Small intestine (tissue), 7 donors: ENCODE measurements at regions not wholly inside any gene's neighbourhood (a gene's known extent, or its start where the extent isn't known, plus 50 kb on each side); places are given as distances from the start of the nearest gene placed in this dataset.

Experiments
- DNase-seq, 2 donors: peaks; one replicate each; pipeline versions ENCODE4 v3.0.0 to v3.0.0-alpha.2; 2013
- FAIRE-seq: peaks from 2 replicates; lab custom pipeline; 2012; peaks lifted over from hg19 to GRCh38; lab: Jason Lieb, UNC
- H3K27ac ChIP-seq, 3 donors: one replicate each; pipeline ENCODE4 v1.5.1; 2013; ENCODE audit warnings: low read length in 2 of 3, mild to moderate bottlenecking in 2 of 3, control low read depth in 1 of 3, inconsistent platforms in 1 of 3, low read depth in 1 of 3, moderate library complexity in 1 of 3
- H3K27me3 ChIP-seq, 3 donors: one replicate each; pipeline ENCODE4 v1.6.1; 2013; ENCODE audit warnings: low read length in 3 of 3, inconsistent platforms in 1 of 3; ENCODE audit not compliant: control insufficient read depth in 3 of 3, insufficient read depth in 3 of 3
- H3K36me3 ChIP-seq, 3 donors: one replicate each; pipeline ENCODE4 v1.6.1; 2013; ENCODE audit warnings: low read length in 3 of 3, inconsistent platforms in 1 of 3, low read depth in 1 of 3, mild to moderate bottlenecking in 1 of 3, moderate library complexity in 1 of 3; ENCODE audit not compliant: control insufficient read depth in 3 of 3, insufficient read depth in 2 of 3
- H3K4me1 ChIP-seq, 3 donors: one replicate each; pipeline ENCODE4 v1.6.1; 2013; ENCODE audit warnings: low read length in 2 of 3, inconsistent platforms in 1 of 3, low read depth in 1 of 3, mild to moderate bottlenecking in 1 of 3, moderate library complexity in 1 of 3; ENCODE audit not compliant: control insufficient read depth in 3 of 3, insufficient read depth in 2 of 3
- H3K4me3 ChIP-seq, 3 donors: one replicate each; pipeline ENCODE4 v1.5.1; 2013; ENCODE audit warnings: low read length in 3 of 3, control low read depth in 1 of 3, inconsistent platforms in 1 of 3, low read depth in 1 of 3, mild to moderate bottlenecking in 1 of 3, moderate library complexity in 1 of 3
- H3K9me3 ChIP-seq, 2 donors: one replicate each; pipeline ENCODE4 v1.6.1; 2013; ENCODE audit warnings: low read depth in 1 of 2, low read length in 1 of 2; ENCODE audit not compliant: control insufficient read depth in 2 of 2, insufficient read depth in 1 of 2
- WGBS, 3 donors: extraction: QIAGEN DNeasy Blood & Tissue Kit; methylation state at CpG; one replicate each; pipeline ENCODE4 v1.1.7; 2013; 5-methylcytosine and 5-hydroxymethylcytosine counted together
- donor health status: healthy with polysubstance abuse.
- donor health status: control.
- donor health status: control.
- donor health status: Bipolar disorder and iron deficiency.
- donor health status: healthy.

DNA sequence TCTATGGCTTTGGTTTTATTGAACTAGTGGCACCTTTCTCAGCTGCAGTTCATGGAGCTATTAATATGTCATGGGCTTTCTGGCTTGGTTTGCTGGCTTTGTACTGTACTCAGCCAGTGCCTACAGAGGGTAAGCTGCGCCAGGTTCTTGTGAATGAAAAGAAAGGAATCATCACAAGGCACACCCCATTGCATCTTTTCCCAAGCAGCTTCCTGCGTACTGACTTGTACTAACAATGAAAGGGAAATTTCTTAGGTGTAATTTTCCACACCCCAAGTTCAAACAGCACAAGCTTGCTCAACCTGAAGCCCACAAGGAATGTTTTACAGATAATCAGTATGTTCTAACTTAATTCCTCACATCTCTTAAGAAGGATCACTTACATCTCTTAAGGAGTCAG is 78.0 kb upstream of the TNFSF18 start:
- H3K4me1 ChIP-seq: peaks cover 0 to 17% (median 0%) of the 10 kb centered on the region in 3 donors
- no peaks in the 10 kb centered on the region for H3K36me3 ChIP-seq
- 82 to 94% (median 85%) methylated on average over 2 of the region's 2 CpGs for WGBS, 3 donors
- DNase-seq (peak in 1 of 2 donors; percentile 44), FAIRE-seq (no peak)
- H3K4me3 ChIP-seq: no peak overlapping the region
- peak overlapping the region in 1 of 3 donors; percentile 53 for H3K27ac ChIP-seq
- no peaks in the 10 kb centered on the region for H3K27me3 ChIP-seq
- no peaks in the 10 kb centered on the region for H3K9me3 ChIP-seq

DNA sequence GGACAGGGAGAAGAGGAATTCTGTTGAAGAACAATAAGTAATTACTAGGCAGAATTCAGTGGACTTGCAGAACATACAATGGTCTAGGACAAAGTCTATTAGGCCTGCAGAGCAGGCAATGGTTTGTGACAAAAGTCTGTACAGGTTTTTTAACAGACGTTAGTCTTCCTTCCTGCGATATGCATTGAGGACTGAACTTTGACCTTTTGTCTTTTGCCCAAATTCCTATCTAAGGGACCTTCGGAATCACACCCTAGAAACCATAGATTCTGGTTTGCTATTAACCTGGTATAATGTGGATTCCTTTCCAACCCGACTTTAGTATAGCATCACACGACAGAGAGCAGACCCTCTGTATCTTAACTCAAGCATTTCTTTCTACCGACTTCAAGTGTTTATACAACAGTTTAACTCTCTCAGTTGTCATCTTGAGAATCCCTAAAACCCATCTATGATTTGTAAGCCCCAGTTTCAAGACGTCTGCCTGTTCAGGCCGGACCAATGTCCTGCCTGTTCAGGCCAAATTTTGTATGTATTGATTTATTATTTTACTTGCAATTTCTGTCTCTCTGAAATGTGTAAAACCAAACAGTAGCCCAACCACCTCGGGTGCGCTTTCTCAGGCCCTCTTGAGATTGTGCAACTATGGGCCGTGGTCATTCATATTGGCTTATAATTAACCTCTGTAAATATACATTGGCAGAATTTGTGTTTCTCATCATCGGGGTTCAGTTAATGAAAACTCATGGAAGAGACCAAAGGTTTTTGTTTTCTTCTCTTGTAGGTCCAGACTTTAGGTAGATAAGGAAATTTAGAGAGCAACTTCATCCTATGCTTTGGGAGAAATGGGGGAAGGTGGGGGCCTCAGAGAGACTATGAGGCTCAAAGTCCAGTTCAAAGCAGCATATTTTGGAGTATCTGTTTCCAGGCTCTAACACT is 76.9 kb upstream of the TNFSF18 start:
- H3K4me3 ChIP-seq: no peak overlapping the region
- no peaks in the 10 kb centered on the region for H3K36me3 ChIP-seq
- DNase-seq (peak; percentile 49 to 55), FAIRE-seq (no peak)
- peak overlapping the region in 1 of 3 donors; percentile 53 for H3K27ac ChIP-seq
- 36 to 58% (median 44%) methylated on average over 12 of the region's 12 CpGs for WGBS, 3 donors
- peaks cover 0 to 27% (median 1%) of the 10 kb centered on the region in 3 donors for H3K4me1 ChIP-seq
- H3K9me3 ChIP-seq: no peaks in the 10 kb centered on the region
- H3K27me3 ChIP-seq: no peaks in the 10 kb centered on the region

- Histone ChIP-seq H3K9me3 (no peaks in the 10 kb centered on the region), H3K4me3 (no peak overlapping the region), H3K27ac (no peak overlapping the region), H3K27me3 (no peaks in the 10 kb centered on the region), H3K36me3 (no peaks in the 10 kb centered on the region), H3K4me1 (peaks cover 0 to 35% (median 2%) of the 10 kb centered on the region in 3 donors)
- 81 to 92% (median 85%) methylated on average over 2 of the region's 2 CpGs for WGBS, 3 donors
- no peak for DNase-seq
- no peak for FAIRE-seq
Observed at GRCh38 chr1:173126421-173126820, 75.7 kb upstream of the TNFSF18 start.

- peak; percentile 95 to 96 for DNase-seq
- Histone ChIP-seq H3K4me3 (peak overlapping the region in 1 of 3 donors; percentile 13), H3K36me3 (no peaks in the 10 kb centered on the region), H3K27ac (peak overlapping the region; percentile 89 to 96 (median 94)), H3K4me1 (peaks cover 0 to 29% (median 2%) of the 10 kb centered on the region in 3 donors), H3K9me3 (no peaks in the 10 kb centered on the region), H3K27me3 (no peaks in the 10 kb centered on the region)
- no peak for FAIRE-seq
- 12 to 29% (median 26%) methylated on average over 12 of the region's 12 CpGs for WGBS, 3 donors
Observed at GRCh38 chr1:173122958-173123852, 72.5 kb upstream of the TNFSF18 start.

DNA sequence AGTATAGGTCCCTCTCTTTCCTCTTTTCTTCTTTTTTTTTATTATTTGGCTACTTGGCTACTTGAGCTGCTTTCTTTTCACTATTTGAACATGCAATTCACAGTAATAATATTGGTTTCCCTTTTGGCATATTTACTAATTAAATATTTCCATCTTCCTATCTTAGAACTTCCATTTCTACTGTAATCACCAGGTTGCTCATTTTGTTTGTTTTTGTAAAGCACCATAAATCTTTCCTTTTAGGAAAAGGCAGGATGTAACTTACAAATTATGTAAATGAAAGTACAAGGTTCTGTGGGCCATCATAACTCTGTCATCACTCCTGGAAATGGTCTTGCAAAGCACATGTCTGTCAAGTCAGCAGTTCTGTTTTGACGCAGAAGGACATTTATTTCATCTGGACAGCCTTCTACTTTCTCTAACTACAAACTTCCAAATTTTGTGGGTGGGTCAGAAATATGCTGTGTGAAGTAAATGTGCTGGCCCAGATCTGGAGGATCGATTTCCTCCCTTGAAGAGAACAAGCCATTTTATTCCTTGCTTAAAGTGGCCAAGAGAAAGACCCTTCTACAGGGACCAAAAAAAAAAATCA is 71.7 kb upstream of the TNFSF18 start:
- Histone ChIP-seq H3K4me1 (peaks cover 0 to 26% (median 2%) of the 10 kb centered on the region in 3 donors), H3K36me3 (no peaks in the 10 kb centered on the region), H3K4me3 (no peak overlapping the region), H3K27ac (peak overlapping the region; percentile 89 to 96 (median 94)), H3K27me3 (no peaks in the 10 kb centered on the region), H3K9me3 (no peaks in the 10 kb centered on the region)
- FAIRE-seq: no peak
- WGBS, 3 donors: 39 to 60% (median 56%) methylated on average over 2 of the region's 2 CpGs
- DNase-seq: peak; percentile 20 to 64

DNA sequence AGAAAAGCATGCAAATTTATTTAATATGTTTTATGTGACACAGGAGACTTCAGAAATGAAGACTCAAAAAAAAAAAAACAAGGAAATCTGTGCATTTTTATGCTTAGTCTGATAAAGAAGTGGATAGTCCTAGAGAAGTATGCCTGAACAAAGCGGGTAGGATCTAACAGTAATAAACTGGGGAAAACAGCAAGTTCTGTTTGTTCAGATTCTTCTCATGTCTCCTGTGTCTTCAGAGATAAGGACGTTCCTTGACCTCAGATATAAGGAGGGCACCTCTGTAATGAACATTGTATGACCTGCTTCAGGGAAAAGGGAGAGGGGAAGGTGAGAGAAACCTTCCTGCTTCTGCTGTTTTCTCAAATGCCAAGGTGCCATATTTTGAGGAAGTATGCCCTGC is 67.7 kb upstream of the TNFSF18 start:
- FAIRE-seq: no peak
- WGBS, 3 donors: 55 to 75% (median 62%) methylated on average over 2 of the region's 2 CpGs
- no peak for DNase-seq
- H3K4me3 ChIP-seq: no peak overlapping the region
- peaks cover 0 to 15% (median 2%) of the 10 kb centered on the region in 3 donors for H3K4me1 ChIP-seq
- H3K27me3 ChIP-seq: no peaks in the 10 kb centered on the region
- no peaks in the 10 kb centered on the region for H3K9me3 ChIP-seq
- no peak overlapping the region for H3K27ac ChIP-seq
- H3K36me3 ChIP-seq: no peaks in the 10 kb centered on the region

- H3K36me3 ChIP-seq: no peaks in the 10 kb centered on the region
- H3K4me1 ChIP-seq: peaks cover 0 to 10% (median 2%) of the 10 kb centered on the region in 3 donors
- DNase-seq: no peak
- no peak for FAIRE-seq
- H3K27ac ChIP-seq: no peak overlapping the region
- H3K27me3 ChIP-seq: no peaks in the 10 kb centered on the region
- no peak overlapping the region for H3K4me3 ChIP-seq
- H3K9me3 ChIP-seq: no peaks in the 10 kb centered on the region
- WGBS, 3 donors: 87 to 91% (median 89%) methylated on average over 2 of the region's 2 CpGs
Observed at GRCh38 chr1:173117761-173118160, 67.0 kb upstream of the TNFSF18 start.
